HG03521 (cell line): ENCODE measurements at regions not wholly inside any gene's neighbourhood (a gene's known extent, or its start where the extent isn't known, plus 50 kb on each side); places are given as distances from the start of the nearest gene placed in this dataset.

Experiments
- ATAC-seq: cut with Tn5 transposase; IDR thresholded peaks from one replicate; pipeline ENCODE4 v1.9.1; 2021; ENCODE audit warnings: mild to moderate bottlenecking, moderate library complexity; ENCODE audit not compliant: unreplicated experiment

- ATAC-seq = no peak
These were observed 94.6 kb downstream of the ZPLD1 start for GRCh38 chr3:102529452-102529851.

- ATAC-seq = no peak
These were observed 95.8 kb downstream of the ZPLD1 start for GRCh38 chr3:102530415-102531181.

DNA sequence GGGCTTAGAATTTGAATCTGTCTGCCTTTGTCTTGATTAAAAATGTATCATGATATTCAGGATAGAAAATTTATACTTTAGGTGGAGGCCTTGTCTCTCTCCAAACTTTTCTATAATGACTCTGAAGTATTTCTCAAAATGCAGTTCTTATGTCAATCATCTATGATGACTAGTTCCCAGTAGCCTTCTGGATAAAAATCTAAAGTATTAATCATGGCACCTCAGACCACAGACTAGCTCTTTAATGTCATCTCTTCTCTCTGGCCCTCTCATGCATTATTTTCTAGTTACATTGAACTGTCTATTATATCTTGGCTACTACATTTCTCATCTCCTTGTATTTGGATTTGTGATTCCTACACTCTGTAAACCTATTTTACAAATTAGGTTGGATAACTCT is 96.9 kb downstream of the ZPLD1 start:
- ATAC-seq = no peak

DNA sequence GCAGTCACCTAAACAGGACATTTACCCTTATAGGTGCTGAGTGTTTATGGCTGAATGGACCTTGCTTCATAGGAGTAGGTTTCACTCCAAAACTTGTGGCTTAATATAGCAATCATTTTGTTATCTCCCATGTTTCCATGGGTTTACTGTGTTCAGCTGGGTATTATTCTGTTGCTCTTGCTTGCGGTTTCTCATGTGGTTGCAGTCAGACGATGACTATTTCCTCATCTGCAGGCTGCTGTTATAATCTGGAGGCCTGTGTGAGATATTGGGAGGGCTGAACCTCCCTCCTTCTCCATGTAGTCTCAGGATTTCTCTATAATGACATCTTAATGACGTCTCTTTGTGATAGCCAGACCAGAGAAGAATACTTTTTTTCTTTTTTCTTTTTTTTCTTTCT is 98.1 kb downstream of the ZPLD1 start:
- no peak for ATAC-seq

- no peak for ATAC-seq
These were observed 99.0 kb downstream of the ZPLD1 start for GRCh38 chr3:102533784-102534183.

GRCh38 chr3:102536456-102536855 is 101.6 kb downstream of the ZPLD1 start:
- ATAC-seq = peak; percentile 52

DNA sequence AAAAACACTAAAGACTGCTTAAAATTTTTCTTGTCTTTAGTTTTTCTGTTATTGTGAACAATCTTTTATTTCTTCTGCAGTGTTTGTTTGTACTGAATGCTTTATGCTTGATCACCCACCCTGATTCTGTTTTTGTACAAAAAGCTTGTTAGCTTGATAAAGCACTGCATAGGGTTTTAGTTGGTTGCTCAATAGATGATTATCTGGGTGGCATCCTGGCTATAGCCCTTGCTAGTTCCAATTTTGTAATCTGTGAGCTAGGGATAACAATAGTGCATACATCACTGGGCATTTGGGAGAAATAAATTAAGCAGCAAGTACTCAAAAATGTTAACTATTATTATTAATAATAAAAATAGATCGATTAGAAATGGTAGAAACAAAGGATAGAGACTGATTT is 102.3 kb downstream of the ZPLD1 start:
- no peak for ATAC-seq

DNA sequence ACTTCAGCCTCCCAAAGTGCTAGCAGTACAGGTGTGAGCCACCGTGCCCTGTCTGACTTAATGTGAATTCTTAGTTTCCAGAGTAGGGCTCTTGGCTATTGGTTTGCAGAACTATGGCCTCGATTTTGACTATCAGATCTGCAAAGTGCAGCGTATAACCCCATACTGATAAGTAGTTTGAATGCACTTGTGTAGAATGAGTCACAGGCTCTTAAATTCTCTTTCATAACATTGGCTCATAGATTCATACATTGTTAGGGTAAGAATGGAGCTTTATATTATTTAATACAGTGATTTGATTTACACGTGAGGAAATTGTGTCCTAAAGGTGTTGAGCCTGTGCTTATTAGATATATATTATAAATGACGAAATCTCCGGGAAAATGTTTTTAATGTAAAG is 109.9 kb downstream of the ZPLD1 start:
- no peak for ATAC-seq

- ATAC-seq = no peak
These were observed 110.5 kb downstream of the ZPLD1 start for GRCh38 chr3:102545276-102545675.

GRCh38 chr3:102553876-102554275 is 119.1 kb downstream of the ZPLD1 start:
- no peak for ATAC-seq

DNA sequence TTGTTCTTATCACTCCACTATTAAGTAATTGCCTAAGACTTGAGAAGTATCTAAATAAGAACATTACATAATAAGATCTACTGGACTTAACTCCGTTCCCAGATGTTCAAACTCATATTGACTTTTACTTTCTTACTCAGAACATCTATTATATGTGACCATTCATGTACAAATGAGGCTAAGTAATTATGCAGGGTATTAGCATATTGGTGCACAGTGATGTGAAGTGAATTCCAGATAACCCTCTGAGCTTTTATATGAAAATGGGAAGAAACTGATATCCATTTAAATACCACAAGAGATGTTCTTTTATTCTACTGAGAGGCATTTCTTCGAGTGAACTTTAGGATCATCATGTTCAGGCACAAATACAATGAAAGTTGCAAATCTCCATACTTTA is 135.7 kb downstream of the ZPLD1 start:
- no peak for ATAC-seq

DNA sequence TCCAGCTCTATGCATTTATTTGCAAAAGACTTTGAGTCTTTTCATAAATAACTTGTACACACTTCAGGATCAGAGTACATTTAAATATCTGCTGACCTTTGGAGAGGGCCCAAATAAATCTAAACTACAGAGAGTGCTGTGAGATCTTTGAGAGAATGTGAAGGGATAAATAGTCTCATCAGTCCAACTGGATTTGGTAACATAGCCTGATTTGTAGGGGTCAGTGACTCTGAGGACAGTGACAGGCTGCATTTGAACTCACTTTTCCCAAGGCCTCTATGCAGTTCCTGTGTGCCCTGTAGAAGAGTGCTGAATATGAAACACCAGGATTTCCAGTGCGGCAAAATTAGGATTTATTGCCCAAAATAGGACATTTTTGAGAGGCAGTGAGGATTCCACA is 136.2 kb downstream of the ZPLD1 start:
- ATAC-seq = no peak

GRCh38 chr3:102571720-102572384 is 137.0 kb downstream of the ZPLD1 start:
- ATAC-seq = no peak

DNA sequence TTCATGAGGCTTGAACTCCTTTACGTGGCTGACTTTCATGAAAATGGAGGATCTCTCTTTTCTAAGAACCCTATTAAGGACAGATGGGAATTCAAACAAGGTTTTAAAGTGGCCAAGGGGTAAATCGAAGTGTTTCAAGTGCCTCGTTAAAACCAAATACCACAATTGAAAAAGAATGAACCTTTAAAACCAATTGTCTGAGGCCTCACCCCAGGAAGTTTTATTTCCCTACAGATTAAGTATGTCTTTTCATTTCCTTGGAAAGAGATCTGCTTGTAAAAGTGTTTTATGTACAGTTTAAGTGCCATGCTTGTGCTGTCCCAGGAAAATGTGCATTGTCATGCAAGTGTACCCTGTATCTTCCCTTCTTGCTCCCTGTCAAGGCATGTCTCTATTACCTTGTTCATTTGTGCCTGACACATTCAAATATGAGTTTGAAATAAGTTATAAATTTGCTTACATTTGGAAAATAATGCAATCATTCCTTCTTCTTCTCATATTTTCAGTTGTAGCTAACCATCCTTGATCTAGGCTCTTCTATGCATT is 138.7 kb downstream of the ZPLD1 start:
- no peak for ATAC-seq

DNA sequence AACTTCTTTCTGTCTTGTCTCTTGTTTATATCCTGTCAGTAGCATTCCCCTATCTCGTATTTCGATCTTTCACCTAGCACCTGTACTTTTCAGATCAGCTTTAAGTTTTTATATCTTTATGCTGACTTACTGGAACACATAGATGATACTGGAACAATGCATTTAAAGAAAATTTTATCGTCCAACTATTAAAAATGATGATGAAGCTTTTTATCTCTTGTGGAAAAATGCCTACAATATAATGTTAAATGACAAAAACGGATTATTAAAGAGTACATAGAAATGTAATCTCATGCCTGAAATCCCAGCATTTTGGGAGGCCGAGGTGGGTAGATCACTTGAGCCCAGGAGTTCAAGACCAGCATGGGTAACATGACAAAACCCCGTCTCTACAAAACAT is 139.5 kb downstream of the ZPLD1 start:
- no peak for ATAC-seq

DNA sequence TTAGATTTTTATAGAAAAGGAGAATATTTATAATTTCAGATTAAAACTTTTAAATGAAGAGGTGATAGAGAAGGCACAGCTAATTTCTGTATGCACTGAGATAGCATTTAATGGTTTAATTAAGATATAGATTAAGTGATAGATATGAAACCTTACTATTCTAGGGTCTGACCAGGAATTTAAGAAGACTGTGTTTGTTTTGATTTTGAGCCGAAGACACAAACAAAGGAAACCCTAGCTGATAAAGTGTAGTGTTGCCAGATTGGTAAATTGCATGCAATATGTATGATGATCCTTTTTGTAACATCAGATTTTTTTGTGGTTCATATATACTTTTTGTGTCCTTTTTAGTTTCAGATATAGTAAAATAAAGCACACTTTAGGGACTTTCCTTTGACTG is 141.8 kb downstream of the ZPLD1 start:
- no peak for ATAC-seq

DNA sequence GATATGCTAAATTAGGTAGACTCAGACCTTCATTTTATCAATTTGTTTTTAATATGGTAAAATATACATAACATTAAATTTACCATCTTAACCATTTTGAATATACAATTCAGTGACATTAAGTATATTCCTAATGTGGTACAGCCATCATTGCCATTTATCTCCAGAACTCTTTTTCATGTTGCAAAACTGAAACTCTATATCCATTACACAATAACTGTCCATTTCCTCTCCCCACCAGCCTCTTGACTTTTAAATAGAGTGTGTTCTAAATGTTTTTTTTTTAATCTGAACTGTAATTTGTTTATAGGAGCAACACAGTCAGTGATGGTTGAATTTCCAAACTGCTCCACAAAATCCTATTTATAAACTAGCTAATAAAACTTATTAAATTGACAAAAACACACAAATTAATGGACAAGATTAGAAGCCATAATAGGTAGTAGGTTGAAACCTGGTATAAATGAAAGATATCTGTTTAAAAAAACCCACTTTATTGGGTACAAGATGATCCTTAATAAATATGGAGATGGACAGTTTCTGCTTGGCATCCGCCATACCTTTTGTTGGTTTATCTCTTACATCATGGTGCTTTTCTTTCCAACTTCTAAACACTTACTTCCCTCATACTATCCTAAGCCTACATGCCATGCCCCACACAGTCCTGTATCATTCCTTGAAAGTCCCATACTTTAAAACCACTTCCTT is 142.4 kb downstream of the ZPLD1 start:
- no peak for ATAC-seq

- ATAC-seq = no peak
These were observed 145.9 kb downstream of the ZPLD1 start for GRCh38 chr3:102580760-102581159.

DNA sequence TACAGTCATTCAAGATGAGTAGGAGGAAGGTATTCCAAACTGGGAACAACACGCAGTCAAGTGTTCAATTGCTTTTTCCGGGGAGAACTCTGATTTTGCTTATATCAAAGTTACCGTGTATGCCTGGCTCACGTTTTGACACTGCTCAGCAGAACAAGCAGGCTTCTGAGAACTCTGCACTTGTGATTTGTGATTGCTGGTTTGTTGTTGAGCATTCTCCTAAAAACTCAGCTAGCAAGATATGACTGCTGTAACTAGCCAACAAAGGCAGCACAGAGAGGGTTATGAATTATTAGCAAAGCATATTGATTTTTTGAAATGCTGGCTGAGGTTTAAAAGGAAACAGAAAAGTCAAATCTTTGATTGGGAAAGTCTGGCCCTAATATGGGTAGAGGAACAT is 151.7 kb downstream of the ZPLD1 start:
- no peak for ATAC-seq

DNA sequence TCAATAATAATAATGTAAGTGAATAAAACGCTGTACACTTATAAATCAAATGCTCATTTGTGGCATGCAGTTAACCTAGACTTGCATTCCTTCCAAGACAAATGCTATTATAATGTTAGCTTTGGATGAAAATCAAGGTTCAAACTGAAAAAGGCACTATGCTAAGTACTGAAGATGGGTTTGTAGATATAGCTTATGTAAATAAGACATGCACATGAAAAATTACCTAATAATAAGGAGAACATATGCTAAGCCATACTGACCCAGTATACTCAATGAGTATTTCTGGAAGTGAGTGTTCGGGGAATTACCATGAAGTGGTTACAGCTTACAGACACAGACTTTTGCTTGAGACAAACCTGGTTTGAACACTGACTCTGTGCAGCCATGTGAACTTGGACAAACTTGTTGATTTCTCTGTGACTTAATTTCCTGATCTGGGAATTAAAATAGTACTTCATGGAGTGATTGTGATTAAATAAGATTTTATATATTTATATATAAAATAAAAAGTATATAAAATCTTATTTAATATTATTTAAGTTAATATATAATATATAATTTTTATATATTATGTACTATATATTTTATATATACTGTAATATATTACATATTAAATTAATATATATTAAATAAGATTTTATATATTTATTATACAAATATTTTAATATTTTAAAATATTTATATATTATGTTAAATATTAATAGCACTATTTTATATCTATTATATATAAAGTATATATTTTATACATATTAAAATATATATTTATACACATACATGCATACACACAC is 159.2 kb downstream of the ZPLD1 start:
- ATAC-seq = no peak

- no peak for ATAC-seq
These were observed 160.2 kb downstream of the ZPLD1 start for GRCh38 chr3:102595057-102595456.
